GM23338 (cell line): ENCODE measurements at regions not wholly inside any gene's neighbourhood (a gene's known extent, or its start where the extent isn't known, plus 50 kb on each side); places are given as distances from the start of the nearest gene placed in this dataset.

Experiments used
- ATAC-seq: fragments of 200-7000 bp; cut with Tn5 transposase; 3 replicates; pipeline ENCODE4 v1.9.1; 2020
- DNase-seq: peaks from one replicate; pipeline ENCODE4 v3.0.0-alpha.2; 2015; ENCODE audit warnings: low spot score
- H2AFZ ChIP-seq: fragments of 200-600 bp; sonication (generic); 2 replicates; pipeline ENCODE4 v1.8.0; 2016; ENCODE audit warnings: antibody characterized with exemption, mild to moderate bottlenecking, moderate library complexity
- H3F3A ChIP-seq: fragments of 200-600 bp; sonication (generic); replicated peaks from 2 replicates; pipeline ENCODE4 v1.8.0; 2017; ENCODE audit warnings: antibody characterized with exemption, mixed run types, low read depth
- H3K27ac ChIP-seq: fragments of 200-600 bp; sonication (generic); 2 replicates; pipeline ENCODE4 v1.6.1; 2016; ENCODE audit warnings: low read depth
- H3K27me3 ChIP-seq: fragments of 200-600 bp; sonication (generic); 2 replicates; pipeline ENCODE4 v1.8.0; 2016; ENCODE audit warnings: mild to moderate bottlenecking, mixed run types, moderate library complexity; ENCODE audit not compliant: insufficient read depth
- H3K36me3 ChIP-seq: fragments of 200-600 bp; sonication (generic); 2 replicates; pipeline ENCODE4 v1.8.0; 2016; ENCODE audit warnings: mild to moderate bottlenecking; ENCODE audit not compliant: insufficient read depth
- H3K4me1 ChIP-seq: fragments of 200-600 bp; sonication (generic); 2 replicates; pipeline ENCODE4 v1.8.0; 2016; ENCODE audit warnings: mild to moderate bottlenecking, moderate library complexity; ENCODE audit not compliant: insufficient read depth
- H3K4me2 ChIP-seq: fragments of 200-600 bp; sonication (generic); 2 replicates; pipeline ENCODE4 v1.7.1; 2017; ENCODE audit warnings: mixed run types
- H3K4me3 ChIP-seq: fragments of 200-600 bp; sonication (generic); 2 replicates; pipeline ENCODE4 v1.6.1; 2016; ENCODE audit warnings: mixed run types
- H3K79me2 ChIP-seq: fragments of 200-600 bp; sonication (generic); replicated peaks from 2 replicates; pipeline ENCODE4 v1.8.0; 2017; ENCODE audit warnings: mild to moderate bottlenecking; ENCODE audit not compliant: insufficient read depth
- H3K9me2 ChIP-seq: fragments of 200-600 bp; sonication (generic); 2 replicates; pipeline ENCODE4 v1.8.0; 2017; ENCODE audit not compliant: insufficient read depth
- H4K20me1 ChIP-seq: fragments of 200-600 bp; sonication (generic); replicated peaks from 2 replicates; pipeline ENCODE4 v1.8.0; 2017; ENCODE audit warnings: mild to moderate bottlenecking; ENCODE audit not compliant: insufficient read depth
- H3K27ac Mint-ChIP-seq: 2 replicates; pipeline ENCODE4 v1.8.0; 2020; ENCODE audit warnings: inconsistent platforms, mild to moderate bottlenecking, moderate library complexity, mixed read lengths
- H3K27me3 Mint-ChIP-seq: 3 replicates; pipeline ENCODE4 v1.8.0; 2022; ENCODE audit warnings: low read depth, mild to moderate bottlenecking, moderate library complexity, mixed read lengths, inconsistent platforms; ENCODE audit not compliant: insufficient read depth, poor library complexity
- H3K36me3 Mint-ChIP-seq: 3 replicates; pipeline ENCODE4 v1.8.0; 2021; ENCODE audit warnings: low read depth, mild to moderate bottlenecking, inconsistent platforms, moderate library complexity, mixed read lengths
- H3K4me1 Mint-ChIP-seq: 3 replicates; pipeline ENCODE4 v1.8.0; 2020; ENCODE audit warnings: mild to moderate bottlenecking, inconsistent platforms, mixed read lengths
- H3K4me3 Mint-ChIP-seq: 3 replicates; pipeline ENCODE4 v1.8.0; 2021; ENCODE audit warnings: moderate library complexity, mild to moderate bottlenecking, inconsistent platforms, mixed read lengths
- H3K9me3 Mint-ChIP-seq: 3 replicates; pipeline ENCODE4 v1.8.0; 2020; ENCODE audit warnings: moderate library complexity, mild to moderate bottlenecking, inconsistent platforms, mixed read lengths
- CREB1 ChIP-seq: fragments of 250-450 bp; sonication (Bioruptor Pico); IDR thresholded peaks from 2 replicates; pipeline ENCODE4 v1.5.0; 2020; ENCODE audit warnings: low read depth, mild to moderate bottlenecking, moderate library complexity
- CTCF ChIP-seq, 2 experiments: fragments of 200-600 bp in 1 of 2; sonication (generic) in 1 of 2; conservative IDR thresholded peaks; 2 replicates each; pipeline versions ENCODE4 v1.5.1 to v1.6.1; 2016 to 2017; ENCODE audit warnings: antibody characterized with exemption in 2 of 2, low read depth in 2 of 2, mild to moderate bottlenecking in 2 of 2, moderate library complexity in 1 of 2
- ETS1 ChIP-seq: IDR thresholded peaks from 2 replicates; pipeline ENCODE4 v1.6.1; 2016; ENCODE audit warnings: antibody characterized with exemption
- EZH2phosphoT487 ChIP-seq: fragments of 200-600 bp; sonication (generic); IDR thresholded peaks from one replicate; pipeline ENCODE4 v1.8.1; 2018; ENCODE audit warnings: antibody characterized with exemption; ENCODE audit not compliant: unreplicated experiment
- JUNB ChIP-seq: IDR thresholded peaks from one replicate; pipeline ENCODE4 v1.6.1; 2016; ENCODE audit warnings: antibody characterized with exemption; ENCODE audit not compliant: unreplicated experiment
- NANOG ChIP-seq: IDR thresholded peaks from 2 replicates; pipeline ENCODE4 v1.6.1; 2016; ENCODE audit warnings: antibody characterized with exemption, borderline replicate concordance
- POLR2AphosphoS5 ChIP-seq: IDR thresholded peaks from 2 replicates; pipeline ENCODE4 v1.6.1; 2016; ENCODE audit warnings: antibody characterized with exemption, low read depth
- STAT1 ChIP-seq: IDR thresholded peaks from one replicate; pipeline ENCODE4 v1.6.1; 2016; ENCODE audit warnings: antibody characterized with exemption; ENCODE audit not compliant: unreplicated experiment
- ZNF114 ChIP-seq: fragments of 250-450 bp; sonication (Bioruptor Pico); IDR thresholded peaks from 2 replicates; pipeline ENCODE4 v1.5.0; 2020; ENCODE audit warnings: mild to moderate bottlenecking, moderate library complexity
- ZNF331 ChIP-seq: fragments of 250-450 bp; sonication (Bioruptor Pico); IDR thresholded peaks from 2 replicates; pipeline ENCODE4 v1.5.0; 2020; ENCODE audit warnings: low read depth, mild to moderate bottlenecking, moderate library complexity
- ZNF462 ChIP-seq: fragments of 250-450 bp; sonication (Bioruptor Pico); IDR thresholded peaks from 2 replicates; pipeline ENCODE4 v1.5.0; 2020; ENCODE audit warnings: mild to moderate bottlenecking, moderate library complexity

GRCh38 chr6:148154668-148155067, 188.0 kb upstream of the SASH1 start:
- Histone ChIP-seq H3K27me3 (no peaks in the 10 kb centered on the region), H3K4me2 (no peak overlapping the region), H3K4me3 (no peak overlapping the region), H2AFZ (no peak overlapping the region; the same call in 1 of the 2 replicates), H4K20me1 (no peaks in the 10 kb centered on the region), H3K79me2 (no peaks in the 10 kb centered on the region), H3K36me3 (no peaks in the 10 kb centered on the region), H3K27ac (no peak overlapping the region), H3F3A (no peaks in the 10 kb centered on the region), H3K4me1 (no peaks in the 10 kb centered on the region), H3K9me2 (no peaks in the 10 kb centered on the region)
- no peaks in the 10 kb centered on the region for H3K9me3 Mint-ChIP-seq
- TF ChIP-seq CTCF (conservative IDR thresholded peaks at IDR 0.05; ENCODE audit: low read depth in 2 of 2) = no peak
- H3K4me1 Mint-ChIP-seq = peaks cover 5% of the 10 kb centered on the region; the same call in 2 of the 3 replicates
- H3K27ac Mint-ChIP-seq = no peak overlapping the region
- no peak for DNase-seq
- no peaks in the 10 kb centered on the region for H3K36me3 Mint-ChIP-seq
- no peak overlapping the region for H3K4me3 Mint-ChIP-seq
- H3K27me3 Mint-ChIP-seq = peaks cover 5% of the 10 kb centered on the region
- ATAC-seq = peak; percentile 61

DNA sequence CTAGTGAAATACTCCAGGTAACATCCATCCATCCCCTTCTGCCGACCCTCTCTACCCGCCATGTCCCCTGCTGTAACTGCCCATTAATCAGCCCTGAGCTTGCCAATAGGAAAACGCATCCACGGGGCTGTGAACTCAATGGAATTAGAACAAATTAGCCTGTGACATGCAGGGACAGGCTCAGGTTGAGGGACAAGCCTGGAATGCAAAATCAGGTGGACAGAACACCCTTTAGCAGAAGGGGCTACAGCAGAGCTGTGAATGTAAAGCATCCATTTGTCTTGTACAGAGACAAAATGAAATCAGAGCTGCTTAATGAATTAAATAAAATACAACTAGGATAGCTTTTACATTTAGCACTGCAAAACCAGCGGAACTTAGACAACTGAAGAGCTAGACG, 187.3 kb upstream of the SASH1 start:
- ATAC-seq (no peak), DNase-seq (no peak)
- Histone ChIP-seq H3K4me1 (no peaks in the 10 kb centered on the region), H3K4me3 (no peak overlapping the region), H3K9me2 (no peaks in the 10 kb centered on the region), H3K27ac (no peak overlapping the region), H3K4me2 (no peak overlapping the region), H3K36me3 (no peaks in the 10 kb centered on the region), H2AFZ (no peak overlapping the region; the same call in 1 of the 2 replicates), H3K79me2 (no peaks in the 10 kb centered on the region), H3K27me3 (no peaks in the 10 kb centered on the region), H3F3A (no peaks in the 10 kb centered on the region), H4K20me1 (no peaks in the 10 kb centered on the region)
- peaks cover 5% of the 10 kb centered on the region for H3K27me3 Mint-ChIP-seq
- H3K36me3 Mint-ChIP-seq = no peaks in the 10 kb centered on the region
- H3K4me3 Mint-ChIP-seq = no peak overlapping the region
- H3K27ac Mint-ChIP-seq = no peak overlapping the region
- H3K4me1 Mint-ChIP-seq = peaks cover 5% of the 10 kb centered on the region; the same call in 2 of the 3 replicates
- H3K9me3 Mint-ChIP-seq = no peaks in the 10 kb centered on the region
- TF ChIP-seq ZNF114 (CRISPR knock-in tag) = no peak
- TF ChIP-seq ETS1 = no peak
- no peak for TF ChIP-seq NANOG
- TF ChIP-seq EZH2phosphoT487 = no peak
- TF ChIP-seq STAT1 = no peak
- no peak for TF ChIP-seq ZNF331 (CRISPR knock-in tag)
- TF ChIP-seq POLR2AphosphoS5 = no peak
- no peak for TF ChIP-seq CREB1 (CRISPR knock-in tag)
- TF ChIP-seq JUNB = no peak
- no peak for TF ChIP-seq ZNF462 (CRISPR knock-in tag)
- TF ChIP-seq CTCF (conservative IDR thresholded peaks at IDR 0.05; ENCODE audit: low read depth in 2 of 2) = no peak
